ENCODE measurements at regions not wholly inside any gene's neighbourhood (a gene's known extent, or its start where the extent isn't known, plus 50 kb on each side); places are given as distances from the start of the nearest gene placed in this dataset.

DNA sequence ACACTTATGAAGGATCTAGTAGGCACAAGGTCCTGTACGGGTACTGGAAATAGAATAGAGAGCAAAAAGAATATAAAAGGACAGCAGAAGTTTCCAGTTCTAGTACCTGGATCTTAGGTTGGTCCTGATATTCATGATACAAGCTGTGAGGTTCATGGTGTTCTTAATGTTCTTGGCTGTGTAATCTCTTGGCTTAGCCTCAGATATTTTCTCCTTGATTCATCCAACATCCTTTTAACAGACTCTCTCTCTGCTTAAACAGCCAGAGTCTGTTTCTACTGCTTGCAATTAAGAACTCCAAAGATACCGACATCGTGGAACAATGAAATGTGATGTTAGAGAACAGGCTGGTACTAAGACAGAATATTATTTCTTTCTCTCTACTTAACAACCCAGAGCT is 49.9 kb downstream of the CNTN3 start:
- DNase-seq (ENCODE audit: low read depth) = no peak
- H3K4me3 ChIP-seq (ENCODE audit: low read length) = no peak overlapping the region
- no peak for TF ChIP-seq CTCF (IDR thresholded peaks at IDR 0.05; ENCODE audit: insufficient read depth, low read depth, low read length, missing control alignments)

DNA sequence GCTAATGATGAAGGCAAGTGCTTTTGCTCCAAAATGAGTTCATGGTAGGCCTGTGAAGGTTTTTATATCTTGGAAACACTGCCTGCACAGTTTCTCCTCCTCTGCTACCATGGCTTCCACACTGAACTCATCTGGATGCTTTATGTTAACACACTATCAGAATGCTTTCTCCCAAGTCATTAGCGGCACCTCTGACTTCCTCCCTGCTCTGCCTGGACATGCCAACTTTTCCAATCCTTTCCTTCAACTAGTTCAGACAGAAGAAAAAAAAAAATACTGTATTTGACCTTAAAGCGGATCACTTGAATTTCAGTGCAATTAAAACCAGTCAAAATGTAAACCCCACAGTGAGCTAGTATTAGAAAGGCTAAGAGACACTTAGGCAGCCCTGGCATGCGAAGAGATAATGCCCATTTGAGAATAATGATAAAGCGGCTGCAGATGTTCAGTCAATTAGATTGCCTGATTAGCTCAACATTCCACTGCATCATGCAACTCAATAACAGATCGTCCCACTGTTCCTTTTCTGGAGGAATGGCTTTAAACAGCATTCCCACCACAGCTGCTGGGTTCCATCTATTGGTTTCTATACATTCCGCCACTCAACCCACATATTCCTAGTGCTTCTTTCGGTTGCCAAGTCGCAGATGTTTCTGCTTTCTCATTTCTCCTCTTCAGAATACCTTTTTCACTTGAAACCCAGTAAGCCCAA is 51.7 kb downstream of the CNTN3 start:
- peak; percentile 4 for DNase-seq (ENCODE audit: low read depth)
- no peak for TF ChIP-seq CTCF (IDR thresholded peaks at IDR 0.05; ENCODE audit: insufficient read depth, low read depth, low read length, missing control alignments)

DNA sequence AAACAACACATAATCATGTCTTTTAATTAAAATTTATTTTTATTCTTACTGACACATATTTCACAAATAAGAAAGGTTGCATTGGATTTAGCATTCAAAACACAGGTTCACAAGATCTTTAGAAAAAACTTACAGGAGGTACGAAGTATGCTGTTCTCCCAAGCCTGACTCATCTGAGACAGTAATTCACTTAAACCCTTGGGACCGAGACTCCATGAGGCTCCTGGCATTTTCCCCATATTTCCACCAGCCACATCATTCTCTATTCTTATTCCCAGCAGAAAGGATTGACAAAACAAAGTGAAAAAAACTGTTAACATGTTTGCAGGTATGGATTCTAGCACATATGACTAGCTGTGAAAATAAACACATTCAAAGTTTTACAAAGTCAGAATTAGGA is 52.6 kb downstream of the CNTN3 start:
- TF ChIP-seq CTCF (IDR thresholded peaks at IDR 0.05; ENCODE audit: insufficient read depth, low read depth, low read length, missing control alignments) = no peak
- H3K4me3 ChIP-seq (ENCODE audit: low read length) = no peak overlapping the region
- DNase-seq (ENCODE audit: low read depth) = no peak

More for the DNA sequence above, 51.7 kb downstream of the CNTN3 start:
- H3K4me3 ChIP-seq (ENCODE audit: low read length) = no peak overlapping the region

- TF ChIP-seq CTCF (IDR thresholded peaks at IDR 0.05; ENCODE audit: insufficient read depth, low read depth, low read length, missing control alignments) = no peak
- DNase-seq (ENCODE audit: low read depth) = no peak
- H3K4me3 ChIP-seq (ENCODE audit: low read length) = no peak overlapping the region
Observed at GRCh38 chr3:74559261-74559660, 55.2 kb downstream of the CNTN3 start.

GRCh38 chr3:74550686-74551085 is 63.8 kb downstream of the CNTN3 start:
- no peak overlapping the region for H3K4me3 ChIP-seq (ENCODE audit: low read length)
- no peak for DNase-seq (ENCODE audit: low read depth)
- no peak for TF ChIP-seq CTCF (IDR thresholded peaks at IDR 0.05; ENCODE audit: insufficient read depth, low read depth, low read length, missing control alignments)

- DNase-seq (ENCODE audit: low read depth) = peak; percentile 25
- no peak for TF ChIP-seq CTCF (IDR thresholded peaks at IDR 0.05; ENCODE audit: insufficient read depth, low read depth, low read length, missing control alignments)
- no peak overlapping the region for H3K4me3 ChIP-seq (ENCODE audit: low read length)
Observed at GRCh38 chr3:74546426-74546825, 68.0 kb downstream of the CNTN3 start.

DNA sequence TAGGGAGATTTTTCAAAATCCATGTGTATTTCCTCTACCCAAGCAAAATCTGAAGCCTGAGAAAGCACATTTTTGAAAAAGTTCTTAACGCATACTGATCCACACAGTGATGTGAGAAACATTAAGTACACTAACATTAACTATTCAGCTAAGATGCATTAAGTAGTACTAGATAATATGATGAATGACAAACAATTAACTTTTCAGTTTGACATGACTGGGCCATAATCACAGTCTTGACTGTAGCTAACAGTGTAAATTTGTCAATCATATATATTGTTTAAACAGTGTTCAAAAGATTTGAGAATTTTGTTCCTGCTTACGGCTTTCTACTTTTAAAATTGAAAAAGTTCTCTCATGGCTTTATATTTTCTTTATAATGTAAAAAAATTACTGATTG is 72.0 kb downstream of the CNTN3 start:
- no peak for TF ChIP-seq CTCF (IDR thresholded peaks at IDR 0.05; ENCODE audit: insufficient read depth, low read depth, low read length, missing control alignments)
- no peak for DNase-seq (ENCODE audit: low read depth)
- H3K4me3 ChIP-seq (ENCODE audit: low read length) = no peak overlapping the region
